OCI-LY7 (cell line): ENCODE measurements at regions not wholly inside any gene's neighbourhood (a gene's known extent, or its start where the extent isn't known, plus 50 kb on each side); places are given as distances from the start of the nearest gene placed in this dataset.

Source experiments
- CTCF ChIP-seq: fragments of 200-600 bp; sonication (generic); conservative IDR thresholded peaks from 2 replicates; pipeline ENCODE4 v1.5.1; 2014; ENCODE audit warnings: mild to moderate bottlenecking, antibody characterized with exemption, low read length, moderate library complexity, mixed read lengths
- EZH2phosphoT487 ChIP-seq: fragments of 200-600 bp; sonication (generic); IDR thresholded peaks from 2 replicates; pipeline ENCODE4 v1.6.1; 2018; ENCODE audit warnings: low read depth, borderline replicate concordance, mild to moderate bottlenecking, mixed run types, antibody characterized with exemption, low read length, moderate library complexity, mixed read lengths

DNA sequence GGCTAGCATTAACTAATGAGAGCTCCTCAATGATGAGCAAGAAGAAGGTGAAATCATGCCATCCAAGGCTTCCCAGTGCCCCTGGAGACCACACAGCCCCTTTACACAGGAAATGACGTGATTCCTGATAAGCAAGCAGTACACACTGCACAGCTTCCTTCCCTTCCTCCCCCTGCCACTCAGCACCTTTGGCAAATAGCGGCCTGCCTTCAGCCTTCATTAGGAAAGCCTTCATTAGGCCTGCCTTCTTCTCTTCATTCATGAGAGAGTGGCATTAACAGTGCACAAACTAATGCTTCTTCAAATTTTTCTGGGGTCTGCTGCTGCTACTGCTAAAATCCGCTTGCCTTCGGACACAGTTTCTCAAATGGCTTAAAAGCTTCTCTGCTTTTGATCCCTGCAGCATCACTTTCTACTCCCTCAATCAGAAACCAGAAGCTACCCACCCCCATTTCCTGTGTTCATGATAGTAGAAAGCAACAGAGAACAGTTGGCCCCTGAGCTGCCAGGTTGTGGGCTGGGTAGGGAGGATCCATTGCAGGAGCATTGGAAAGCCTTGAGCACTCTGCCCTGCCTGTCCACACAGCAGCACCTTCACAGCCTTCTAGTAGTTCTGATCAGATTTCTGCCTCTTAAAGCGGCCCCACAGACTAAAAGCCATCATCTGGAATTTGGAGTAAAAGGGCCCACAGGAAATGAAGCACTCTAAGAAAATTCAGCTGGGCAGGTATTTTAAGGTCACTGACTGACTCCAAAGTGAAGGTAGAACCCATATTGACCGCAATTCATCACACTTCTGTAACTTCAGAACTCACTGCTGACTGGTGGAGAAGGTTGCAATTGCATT, 103.8 kb upstream of the ETV6 start:
- 0 out of 2 replicates have a peak, but pooled peaks have one; percentile 35 for TF ChIP-seq CTCF
- TF ChIP-seq EZH2phosphoT487, result no peak
